HEK293T (cell line): ENCODE measurements at regions not wholly inside any gene's neighbourhood (a gene's known extent, or its start where the extent isn't known, plus 50 kb on each side); places are given as distances from the start of the nearest gene placed in this dataset.

Source experiments
- ARNT ChIP-seq: fragments of 450-650 bp; IDR thresholded peaks from 2 replicates; pipeline ENCODE4 v1.6.1; 2017; ENCODE audit warnings: mild to moderate bottlenecking
- BHLHE40 ChIP-seq: fragments of 450-650 bp; IDR thresholded peaks from 2 replicates; pipeline ENCODE4 v1.6.1; 2016; ENCODE audit warnings: mild to moderate bottlenecking, moderate library complexity, borderline replicate concordance
- ELF4 ChIP-seq: fragments of 450-650 bp; IDR thresholded peaks from 2 replicates; pipeline ENCODE4 v1.6.1; 2017; ENCODE audit warnings: antibody characterized with exemption
- FOXA1 ChIP-seq: fragments of 450-650 bp; IDR thresholded peaks from 2 replicates; pipeline ENCODE4 v1.6.1; 2016; ENCODE audit warnings: mild to moderate bottlenecking
- FOXK2 ChIP-seq: fragments of 450-650 bp; IDR thresholded peaks from 2 replicates; pipeline ENCODE4 v1.6.1; 2016; ENCODE audit warnings: mild to moderate bottlenecking
- FOXM1 ChIP-seq: fragments of 450-650 bp; IDR thresholded peaks from 2 replicates; pipeline ENCODE4 v1.6.1; 2017; ENCODE audit warnings: mild to moderate bottlenecking, borderline replicate concordance
- HDGF ChIP-seq: fragments of 450-650 bp; IDR thresholded peaks from 2 replicates; pipeline ENCODE4 v1.6.1; 2017; ENCODE audit warnings: antibody characterized with exemption, borderline replicate concordance
- LEF1 ChIP-seq: fragments of 450-650 bp; IDR thresholded peaks from 2 replicates; pipeline ENCODE4 v1.6.1; 2017; ENCODE audit warnings: mild to moderate bottlenecking, borderline replicate concordance
- NFRKB ChIP-seq: fragments of 450-650 bp; IDR thresholded peaks from 2 replicates; pipeline ENCODE4 v1.6.1; 2016; ENCODE audit warnings: mild to moderate bottlenecking, moderate library complexity
- PKNOX1 ChIP-seq: fragments of 450-650 bp; IDR thresholded peaks from 2 replicates; pipeline ENCODE4 v1.6.1; 2016
- SP1 ChIP-seq: fragments of 450-650 bp; IDR thresholded peaks from 2 replicates; pipeline ENCODE4 v1.6.1; 2017
- SUZ12 ChIP-seq: fragments of 450-650 bp; IDR thresholded peaks from 2 replicates; pipeline ENCODE4 v1.6.1; 2016; ENCODE audit warnings: mild to moderate bottlenecking
- TARDBP ChIP-seq: fragments of 450-650 bp; IDR thresholded peaks from 2 replicates; pipeline ENCODE4 v1.6.1; 2016
- ZNF384 ChIP-seq: fragments of 450-650 bp; IDR thresholded peaks from 2 replicates; pipeline ENCODE4 v1.6.1; 2016

- no peak for TF ChIP-seq TARDBP
- TF ChIP-seq NFRKB = no peak
- no peak for TF ChIP-seq FOXM1
- no peak for TF ChIP-seq LEF1
- TF ChIP-seq ZNF384 = no peak
- no peak for TF ChIP-seq SUZ12
- no peak for TF ChIP-seq ELF4
- TF ChIP-seq FOXK2 = no peak
- no peak for TF ChIP-seq ARNT
- no peak for TF ChIP-seq FOXA1
- TF ChIP-seq SP1 = no peak
- no peak for TF ChIP-seq HDGF
- no peak for TF ChIP-seq BHLHE40
- no peak for TF ChIP-seq PKNOX1
These were observed 161.3 kb upstream of the BMP4 start for GRCh38 chr14:54117924-54118323.
